Fibroblast of lung (primary cell): ENCODE measurements at regions not wholly inside any gene's neighbourhood (a gene's known extent, or its start where the extent isn't known, plus 50 kb on each side); places are given as distances from the start of the nearest gene placed in this dataset.

Experiments used
- EZH2 ChIP-seq: IDR thresholded peaks from 2 replicates; pipeline ENCODE4 v1.5.1; 2012; ENCODE audit warnings: low read length, control low read depth, mild to moderate bottlenecking; ENCODE audit errors: missing control alignments
- TF ChIP-seq, protein P1 (sequence below), 2 donors: IDR thresholded peaks in 1 of 2; conservative IDR thresholded peaks in 1 of 2; 1 replicate in 1 of 2; 2 replicates in 1 of 2; pipeline ENCODE4 v1.5.1; 2011 to 2012; ENCODE audit warnings: low read length in 2 of 2, control low read depth in 1 of 2, inconsistent platforms in 1 of 2, low read depth in 1 of 2, mild to moderate bottlenecking in 1 of 2

GRCh38 chr3:16013568-16013967, 160.9 kb upstream of the GALNT15 start:
- TF ChIP-seq, protein P1, sequence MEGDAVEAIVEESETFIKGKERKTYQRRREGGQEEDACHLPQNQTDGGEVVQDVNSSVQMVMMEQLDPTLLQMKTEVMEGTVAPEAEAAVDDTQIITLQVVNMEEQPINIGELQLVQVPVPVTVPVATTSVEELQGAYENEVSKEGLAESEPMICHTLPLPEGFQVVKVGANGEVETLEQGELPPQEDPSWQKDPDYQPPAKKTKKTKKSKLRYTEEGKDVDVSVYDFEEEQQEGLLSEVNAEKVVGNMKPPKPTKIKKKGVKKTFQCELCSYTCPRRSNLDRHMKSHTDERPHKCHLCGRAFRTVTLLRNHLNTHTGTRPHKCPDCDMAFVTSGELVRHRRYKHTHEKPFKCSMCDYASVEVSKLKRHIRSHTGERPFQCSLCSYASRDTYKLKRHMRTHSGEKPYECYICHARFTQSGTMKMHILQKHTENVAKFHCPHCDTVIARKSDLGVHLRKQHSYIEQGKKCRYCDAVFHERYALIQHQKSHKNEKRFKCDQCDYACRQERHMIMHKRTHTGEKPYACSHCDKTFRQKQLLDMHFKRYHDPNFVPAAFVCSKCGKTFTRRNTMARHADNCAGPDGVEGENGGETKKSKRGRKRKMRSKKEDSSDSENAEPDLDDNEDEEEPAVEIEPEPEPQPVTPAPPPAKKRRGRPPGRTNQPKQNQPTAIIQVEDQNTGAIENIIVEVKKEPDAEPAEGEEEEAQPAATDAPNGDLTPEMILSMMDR (conservative IDR thresholded peaks at IDR 0.05 in 1 of 2, IDR thresholded peaks at IDR 0.05 in 1 of 2; ENCODE audit: low read depth in 1 of 2, low read length in 2 of 2): no peak
- TF ChIP-seq EZH2: no peak
